ENCODE measurements at regions not wholly inside any gene's neighbourhood (a gene's known extent, or its start where the extent isn't known, plus 50 kb on each side); places are given as distances from the start of the nearest gene placed in this dataset.

- no peak for TF ChIP-seq NFRKB (IDR thresholded peaks at IDR 0.05)
- no peak for TF ChIP-seq FOXA1 (IDR thresholded peaks at IDR 0.05)
- no peak for TF ChIP-seq SUZ12 (IDR thresholded peaks at IDR 0.05)
- TF ChIP-seq SP1 (IDR thresholded peaks at IDR 0.05), result no peak
- no peak for TF ChIP-seq ZNF384 (IDR thresholded peaks at IDR 0.05)
- TF ChIP-seq ELF4 (IDR thresholded peaks at IDR 0.05), result no peak
- no peak for TF ChIP-seq BHLHE40 (IDR thresholded peaks at IDR 0.05; ENCODE audit: borderline replicate concordance)
- TF ChIP-seq CTBP1 (IDR thresholded peaks at IDR 0.05; ENCODE audit: borderline replicate concordance), result no peak
- TF ChIP-seq ARNT (IDR thresholded peaks at IDR 0.05), result no peak
- no peak for TF ChIP-seq LEF1 (IDR thresholded peaks at IDR 0.05; ENCODE audit: borderline replicate concordance)
- ChIA-PET POLR2A (no interaction called here), CTCF (no interaction called here)
- no peak for DNase-seq (ENCODE audit: extremely low spot score)
Observed at GRCh38 chr7:17233603-17234002, 64.8 kb upstream of the AHR start.

GRCh38 chr7:17234030-17234397, 64.4 kb upstream of the AHR start:
- ChIA-PET POLR2A (no interaction called here), CTCF (no interaction called here)
- DNase-seq (ENCODE audit: extremely low spot score), result no peak
- no peak for TF ChIP-seq ELF4 (IDR thresholded peaks at IDR 0.05)
- no peak for TF ChIP-seq SUZ12 (IDR thresholded peaks at IDR 0.05)
- no peak for TF ChIP-seq SP1 (IDR thresholded peaks at IDR 0.05)
- no peak for TF ChIP-seq ARNT (IDR thresholded peaks at IDR 0.05)
- TF ChIP-seq PKNOX1 (IDR thresholded peaks at IDR 0.05), result no peak
- no peak for TF ChIP-seq NFRKB (IDR thresholded peaks at IDR 0.05)
- no peak for TF ChIP-seq FOXA1 (IDR thresholded peaks at IDR 0.05)
- no peak for TF ChIP-seq L3MBTL2 (conservative IDR thresholded peaks at IDR 0.05)
- no peak for TF ChIP-seq CTBP1 (IDR thresholded peaks at IDR 0.05; ENCODE audit: borderline replicate concordance)
- TF ChIP-seq LEF1 (IDR thresholded peaks at IDR 0.05; ENCODE audit: borderline replicate concordance), result no peak
- TF ChIP-seq ZNF384 (IDR thresholded peaks at IDR 0.05), result no peak
- TF ChIP-seq BHLHE40 (IDR thresholded peaks at IDR 0.05; ENCODE audit: borderline replicate concordance), result no peak
- no peak for TF ChIP-seq FOXK2 (IDR thresholded peaks at IDR 0.05)
- no peak for TF ChIP-seq FOXM1 (IDR thresholded peaks at IDR 0.05; ENCODE audit: borderline replicate concordance)
- TF ChIP-seq TARDBP (IDR thresholded peaks at IDR 0.05), result no peak
- TF ChIP-seq HDGF (IDR thresholded peaks at IDR 0.05; ENCODE audit: borderline replicate concordance), result no peak

GRCh38 chr7:17234398-17235031, 63.9 kb upstream of the AHR start:
- TF ChIP-seq LEF1 (IDR thresholded peaks at IDR 0.05; ENCODE audit: borderline replicate concordance) (no peak), HDGF (IDR thresholded peaks at IDR 0.05; ENCODE audit: borderline replicate concordance) (no peak), ELF4 (IDR thresholded peaks at IDR 0.05) (no peak), SP1 (IDR thresholded peaks at IDR 0.05) (no peak)
- DNase-seq (ENCODE audit: extremely low spot score), result no peak
- ChIA-PET POLR2A (no interaction called here), CTCF (no interaction called here)

- TF ChIP-seq PKNOX1 (IDR thresholded peaks at IDR 0.05), result no peak
- no peak for TF ChIP-seq HDGF (IDR thresholded peaks at IDR 0.05; ENCODE audit: borderline replicate concordance)
- no peak for TF ChIP-seq NFRKB (IDR thresholded peaks at IDR 0.05)
- no peak for TF ChIP-seq CTBP1 (IDR thresholded peaks at IDR 0.05; ENCODE audit: borderline replicate concordance)
- TF ChIP-seq SP1 (IDR thresholded peaks at IDR 0.05), result no peak
- no peak for TF ChIP-seq FOXM1 (IDR thresholded peaks at IDR 0.05; ENCODE audit: borderline replicate concordance)
- TF ChIP-seq SUZ12 (IDR thresholded peaks at IDR 0.05), result no peak
- ChIA-PET POLR2A (no interaction called here), CTCF (no interaction called here)
Observed at GRCh38 chr7:17236171-17236570, 62.3 kb upstream of the AHR start.

GRCh38 chr7:17236603-17237002, 61.8 kb upstream of the AHR start:
- CTCF ChIA-PET, result no interaction called here
- no peak for TF ChIP-seq FOXK2 (IDR thresholded peaks at IDR 0.05)
- TF ChIP-seq CTBP1 (IDR thresholded peaks at IDR 0.05; ENCODE audit: borderline replicate concordance), result no peak
- TF ChIP-seq PKNOX1 (IDR thresholded peaks at IDR 0.05), result no peak
- TF ChIP-seq BHLHE40 (IDR thresholded peaks at IDR 0.05; ENCODE audit: borderline replicate concordance), result no peak
- TF ChIP-seq HDGF (IDR thresholded peaks at IDR 0.05; ENCODE audit: borderline replicate concordance), result no peak
- no peak for TF ChIP-seq ZNF384 (IDR thresholded peaks at IDR 0.05)
- TF ChIP-seq ELF4 (IDR thresholded peaks at IDR 0.05), result no peak
- no peak for TF ChIP-seq L3MBTL2 (conservative IDR thresholded peaks at IDR 0.05)
- no peak for TF ChIP-seq ARNT (IDR thresholded peaks at IDR 0.05)
- no peak for TF ChIP-seq SP1 (IDR thresholded peaks at IDR 0.05)
- no peak for TF ChIP-seq LEF1 (IDR thresholded peaks at IDR 0.05; ENCODE audit: borderline replicate concordance)
- no peak for TF ChIP-seq NFRKB (IDR thresholded peaks at IDR 0.05)
- no peak for TF ChIP-seq TARDBP (IDR thresholded peaks at IDR 0.05)
- DNase-seq (ENCODE audit: extremely low spot score), result no peak
- POLR2A ChIA-PET, result no interaction called here

More at GRCh38 chr7:17236171-17236570, 62.3 kb upstream of the AHR start:
- no peak for DNase-seq (ENCODE audit: extremely low spot score)

- ChIA-PET CTCF (no interaction called here), POLR2A (no interaction called here)
- DNase-seq (ENCODE audit: extremely low spot score), result no peak
- no peak for TF ChIP-seq ARNT (IDR thresholded peaks at IDR 0.05)
- no peak for TF ChIP-seq ELF4 (IDR thresholded peaks at IDR 0.05)
- TF ChIP-seq CTBP1 (IDR thresholded peaks at IDR 0.05; ENCODE audit: borderline replicate concordance), result no peak
- TF ChIP-seq NFRKB (IDR thresholded peaks at IDR 0.05), result no peak
- TF ChIP-seq FOXM1 (IDR thresholded peaks at IDR 0.05; ENCODE audit: borderline replicate concordance), result no peak
- TF ChIP-seq SUZ12 (IDR thresholded peaks at IDR 0.05), result no peak
- no peak for TF ChIP-seq SP1 (IDR thresholded peaks at IDR 0.05)
- no peak for TF ChIP-seq HDGF (IDR thresholded peaks at IDR 0.05; ENCODE audit: borderline replicate concordance)
- TF ChIP-seq LEF1 (IDR thresholded peaks at IDR 0.05; ENCODE audit: borderline replicate concordance), result no peak
- no peak for TF ChIP-seq TARDBP (IDR thresholded peaks at IDR 0.05)
- no peak for TF ChIP-seq BHLHE40 (IDR thresholded peaks at IDR 0.05; ENCODE audit: borderline replicate concordance)
- no peak for TF ChIP-seq ZNF384 (IDR thresholded peaks at IDR 0.05)
- no peak for TF ChIP-seq L3MBTL2 (conservative IDR thresholded peaks at IDR 0.05)
- TF ChIP-seq PKNOX1 (IDR thresholded peaks at IDR 0.05), result no peak
- TF ChIP-seq FOXA1 (IDR thresholded peaks at IDR 0.05), result no peak
- TF ChIP-seq FOXK2 (IDR thresholded peaks at IDR 0.05), result no peak
Observed at GRCh38 chr7:17239046-17239445, 59.4 kb upstream of the AHR start.
